Left ventricle myocardium inferior (tissue), 1 donor: ENCODE measurements at regions not wholly inside any gene's neighbourhood (a gene's known extent, or its start where the extent isn't known, plus 50 kb on each side); places are given as distances from the start of the nearest gene placed in this dataset.

Source experiments
- DNase-seq: peaks from one replicate; pipeline ENCODE4 v3.0.0-alpha.2; 2020
- H3K27ac ChIP-seq: fragments of 200-600 bp; replicated peaks from 2 replicates; pipeline ENCODE4 v1.8.0; 2021
- H3K27me3 ChIP-seq: fragments of 200-600 bp; 2 replicates; pipeline ENCODE4 v1.8.0; 2021; ENCODE audit warnings: low read depth
- H3K36me3 ChIP-seq: fragments of 200-600 bp; 2 replicates; pipeline ENCODE4 v1.8.0; 2021
- H3K4me1 ChIP-seq: fragments of 200-600 bp; 2 replicates; pipeline ENCODE4 v1.8.0; 2021
- H3K4me3 ChIP-seq: fragments of 200-600 bp; 2 replicates; pipeline ENCODE4 v1.8.0; 2021; ENCODE audit warnings: mild to moderate bottlenecking, moderate library complexity
- H3K9me3 ChIP-seq: fragments of 200-600 bp; replicated peaks from 2 replicates; pipeline ENCODE4 v1.8.0; 2021
- CTCF ChIP-seq: fragments of 200-600 bp; IDR thresholded peaks from 2 replicates; pipeline ENCODE4 v1.8.0; 2021; ENCODE audit warnings: antibody characterized with exemption, mild to moderate bottlenecking, borderline replicate concordance
- intact Hi-C: fragments of 100-400 bp; cut with micrococcal nuclease; formaldehyde crosslinking; loops from one replicate; pipeline ENCODE4 v1.11.0; 2022
- donor health status: DM: no; HTN: yes; CAD: no; lungs with severe emphysema.

- H3K4me3 ChIP-seq = no peak overlapping the region
- no peaks in the 10 kb centered on the region for H3K27me3 ChIP-seq
- no peaks in the 10 kb centered on the region for H3K4me1 ChIP-seq
- TF ChIP-seq CTCF = no peak
- peaks cover 7% of the 10 kb centered on the region for H3K9me3 ChIP-seq
- intact Hi-C loops = no loop called here
- H3K27ac ChIP-seq = no peak overlapping the region
- H3K36me3 ChIP-seq = peaks cover 6% of the 10 kb centered on the region
- DNase-seq = no peak
Measured at GRCh38 chr7:96624954-96625353, 84.7 kb downstream of the SEM1 start.

GRCh38 chr7:96621932-96622331 is 87.7 kb downstream of the SEM1 start:
- peaks cover 35% of the 10 kb centered on the region for H3K9me3 ChIP-seq
- intact Hi-C loops = no loop called here
- no peak for TF ChIP-seq CTCF

GRCh38 chr7:96614154-96614867 is 95.3 kb downstream of the SEM1 start:
- intact Hi-C loops = no loop called here
- Histone ChIP-seq H3K4me3 (no peak overlapping the region), H3K36me3 (no peaks in the 10 kb centered on the region), H3K9me3 (peaks cover 52% of the 10 kb centered on the region), H3K27me3 (no peaks in the 10 kb centered on the region), H3K27ac (no peak overlapping the region), H3K4me1 (no peaks in the 10 kb centered on the region)
- TF ChIP-seq CTCF = no peak
- no peak for DNase-seq

More at GRCh38 chr7:96621932-96622331, 87.7 kb downstream of the SEM1 start:
- Histone ChIP-seq H3K4me1 (no peaks in the 10 kb centered on the region), H3K4me3 (no peak overlapping the region), H3K27me3 (no peaks in the 10 kb centered on the region), H3K27ac (no peak overlapping the region), H3K36me3 (peaks cover 7% of the 10 kb centered on the region)
- no peak for DNase-seq

- Histone ChIP-seq H3K27ac (no peak overlapping the region), H3K36me3 (no peaks in the 10 kb centered on the region), H3K4me3 (no peak overlapping the region), H3K4me1 (no peaks in the 10 kb centered on the region), H3K9me3 (peaks cover 30% of the 10 kb centered on the region), H3K27me3 (no peaks in the 10 kb centered on the region)
- intact Hi-C loops = no loop called here
- TF ChIP-seq CTCF = no peak
- no peak for DNase-seq
Measured at GRCh38 chr7:96612034-96612433, 97.6 kb downstream of the SEM1 start.

GRCh38 chr7:96605045-96605716 is 104.5 kb downstream of the SEM1 start:
- Histone ChIP-seq H3K4me3 (no peak overlapping the region), H3K27me3 (no peaks in the 10 kb centered on the region), H3K27ac (no peak overlapping the region), H3K4me1 (no peaks in the 10 kb centered on the region), H3K36me3 (no peaks in the 10 kb centered on the region), H3K9me3 (no peaks in the 10 kb centered on the region)
- TF ChIP-seq CTCF = no peak
- DNase-seq = no peak
- intact Hi-C loops = no loop called here
